Epidermal melanocyte (primary cell): ENCODE measurements at regions not wholly inside any gene's neighbourhood (a gene's known extent, or its start where the extent isn't known, plus 50 kb on each side); places are given as distances from the start of the nearest gene placed in this dataset.

Source experiments
- DNase-seq: peaks from one replicate; pipeline ENCODE4 v3.0.0; 2011; ENCODE audit warnings: low spot score; ENCODE audit not compliant: insufficient read length

DNA sequence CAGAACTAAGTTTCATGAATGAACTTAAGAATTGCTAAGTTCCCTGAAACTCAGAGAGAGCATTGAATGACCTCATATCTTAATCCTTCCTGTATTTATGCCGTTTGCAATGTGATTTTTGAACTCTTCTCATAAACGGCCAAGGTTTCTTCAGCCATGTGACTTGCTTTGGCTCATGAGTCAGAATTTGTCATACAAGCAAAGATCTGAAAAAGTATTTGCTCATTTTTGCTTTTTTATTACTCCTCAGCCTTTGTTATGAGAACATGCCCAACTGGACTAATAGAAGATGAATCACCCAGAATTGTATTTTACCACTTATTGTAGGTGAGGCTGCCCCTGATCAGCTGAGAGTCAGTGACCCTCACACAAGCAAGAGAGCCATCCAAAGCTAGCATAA lies 693.8 kb downstream of the BCL11B start:
- no peak for DNase-seq

DNA sequence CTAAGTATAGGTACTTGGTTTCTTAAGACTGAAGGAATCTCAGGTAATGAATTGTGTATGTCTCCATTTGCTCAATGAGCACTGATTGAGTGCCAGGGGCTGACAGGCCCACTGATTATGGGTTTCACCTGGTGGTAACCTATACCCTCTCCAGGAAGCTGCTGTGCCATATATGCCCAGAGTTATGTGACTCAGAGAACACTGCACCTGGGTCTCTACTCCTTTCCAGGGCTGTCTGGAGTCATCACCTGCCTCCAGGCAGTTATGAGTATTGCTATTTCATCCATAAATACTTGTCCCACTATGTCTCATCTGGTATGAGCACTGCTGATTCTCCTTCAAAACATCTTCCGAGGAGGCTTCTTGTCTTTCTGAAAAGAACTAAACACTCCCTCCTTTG lies 692.9 kb downstream of the BCL11B start:
- DNase-seq: no peak

DNA sequence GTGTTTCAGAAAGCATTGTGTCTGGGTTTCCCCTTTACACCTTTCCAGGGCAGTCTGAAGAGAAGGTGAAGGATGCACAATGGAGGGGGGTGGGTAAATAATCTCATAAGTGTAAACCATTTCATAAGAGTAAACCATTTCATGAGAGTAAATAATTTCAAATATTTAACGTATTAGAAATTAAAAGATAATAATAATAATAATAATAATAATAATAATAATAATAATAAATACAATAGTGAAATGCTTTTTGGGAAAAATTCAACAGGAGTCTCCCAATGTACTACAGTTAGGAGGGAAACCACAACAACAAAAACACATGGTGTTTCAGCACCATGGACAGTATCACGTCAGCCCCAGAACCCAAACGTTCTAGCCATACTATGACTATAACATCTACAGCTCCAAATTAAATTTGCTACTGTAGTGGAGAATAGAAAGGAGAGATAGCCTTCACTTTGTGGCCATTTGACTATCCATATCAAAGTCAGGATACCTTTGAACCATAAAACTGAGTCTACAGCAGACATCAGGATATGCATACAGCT lies 691.8 kb downstream of the BCL11B start:
- DNase-seq: no peak

DNA sequence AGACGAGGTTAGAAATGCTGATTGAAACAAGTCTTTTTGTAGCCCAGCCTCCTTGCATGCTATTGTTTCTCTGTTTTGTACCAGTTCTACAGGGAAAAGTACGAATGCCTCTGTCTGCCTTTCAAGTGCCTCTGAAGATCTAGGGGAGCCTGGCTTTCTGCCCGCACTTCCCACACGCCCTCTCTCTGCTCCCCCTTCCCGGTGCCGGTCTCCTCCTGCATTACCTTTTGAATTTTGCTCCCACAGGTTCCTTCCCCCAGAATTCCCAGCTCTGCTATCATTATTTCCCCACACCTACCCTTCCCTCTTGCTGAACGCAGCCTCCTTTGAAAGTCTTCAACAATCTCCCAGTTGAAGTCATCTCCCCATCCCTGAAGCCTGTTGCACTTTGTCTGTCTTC lies 689.7 kb downstream of the BCL11B start:
- no peak for DNase-seq

DNA sequence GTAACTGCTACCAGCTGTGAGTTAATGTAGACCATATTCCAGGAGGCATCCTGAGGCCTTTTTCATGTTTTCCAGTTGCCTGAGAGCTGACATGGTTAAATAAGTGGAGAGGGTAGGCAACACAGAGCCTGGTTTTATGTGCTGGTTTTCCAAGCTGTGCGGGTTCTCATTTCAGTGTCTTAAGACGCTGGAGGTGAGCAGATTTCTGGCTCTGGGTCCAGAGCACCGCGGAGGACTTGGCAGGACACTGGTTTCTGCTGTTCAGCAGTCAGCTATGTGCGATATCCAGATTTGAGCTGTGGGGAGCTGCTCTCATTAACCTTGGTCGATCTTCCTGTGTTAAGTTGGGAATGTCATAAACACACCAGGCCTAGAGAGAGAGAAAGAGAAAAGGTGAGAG lies 680.8 kb downstream of the BCL11B start:
- no peak for DNase-seq

DNA sequence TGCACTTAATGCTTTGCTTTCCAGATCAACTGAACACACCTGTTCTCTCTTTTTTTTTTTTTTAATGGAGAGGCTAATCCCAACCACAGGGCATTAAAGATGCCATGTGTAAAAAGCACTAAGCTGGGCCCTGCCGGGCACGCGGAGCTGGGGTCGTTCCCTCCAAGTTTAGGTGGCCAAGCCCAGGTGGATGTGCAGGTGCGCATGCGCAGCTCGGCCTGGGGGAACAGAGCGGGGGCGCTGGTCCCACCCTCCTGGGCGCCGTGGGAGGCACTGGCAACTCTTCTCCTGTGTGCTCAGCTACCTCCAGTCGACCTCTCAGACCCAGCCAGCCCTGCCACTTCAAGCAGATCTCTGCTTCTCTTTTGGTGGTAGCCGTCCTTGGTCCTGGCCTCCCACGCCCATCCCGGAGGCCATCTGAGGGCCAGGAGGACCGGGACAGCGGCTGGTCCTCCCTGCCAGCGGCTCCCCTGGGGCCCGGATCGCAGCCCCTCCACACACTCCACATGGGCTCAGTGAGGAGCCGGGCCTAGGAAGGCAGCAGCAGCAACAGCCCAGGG lies 679.3 kb downstream of the BCL11B start:
- DNase-seq: no peak

DNA sequence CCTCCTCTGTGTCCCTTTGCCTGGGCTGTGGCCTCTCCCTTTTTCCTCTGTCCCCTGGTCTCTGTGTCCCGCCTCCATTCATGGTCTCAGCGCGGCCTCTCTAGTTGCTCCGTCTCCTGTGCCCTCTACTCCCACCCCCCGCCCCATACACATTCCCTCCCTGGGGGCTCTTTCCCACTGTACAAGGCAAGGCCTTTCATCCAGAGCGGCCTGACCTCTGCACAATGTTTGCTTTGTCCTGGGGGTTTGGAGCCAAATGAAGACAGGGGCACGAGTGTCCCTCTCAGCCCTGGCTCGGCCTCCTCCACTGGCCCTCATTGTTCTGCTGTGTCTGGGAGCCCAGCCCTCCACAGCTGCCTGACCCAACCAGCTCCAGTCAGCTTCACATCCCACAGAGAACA lies 678.6 kb downstream of the BCL11B start:
- no peak for DNase-seq

DNA sequence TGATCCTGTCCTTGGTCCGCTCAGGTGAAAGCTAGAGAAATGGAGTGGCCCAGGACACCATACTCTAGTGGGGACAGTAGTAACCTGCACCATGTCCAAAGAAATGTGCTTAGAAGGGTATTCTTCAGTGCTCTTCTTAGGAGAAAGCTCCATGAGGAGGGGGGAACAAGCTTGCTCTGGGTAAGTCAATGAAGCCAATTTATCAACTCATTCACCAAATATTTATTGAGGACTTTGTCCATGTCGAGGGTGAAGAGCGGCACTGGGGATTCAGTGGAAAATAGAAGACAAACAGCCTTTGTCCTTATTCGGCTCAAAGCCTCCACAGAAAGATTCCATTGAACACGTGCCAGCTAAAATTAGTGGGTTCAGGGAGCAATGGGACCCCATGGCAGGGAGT lies 677.8 kb downstream of the BCL11B start:
- DNase-seq: no peak

DNA sequence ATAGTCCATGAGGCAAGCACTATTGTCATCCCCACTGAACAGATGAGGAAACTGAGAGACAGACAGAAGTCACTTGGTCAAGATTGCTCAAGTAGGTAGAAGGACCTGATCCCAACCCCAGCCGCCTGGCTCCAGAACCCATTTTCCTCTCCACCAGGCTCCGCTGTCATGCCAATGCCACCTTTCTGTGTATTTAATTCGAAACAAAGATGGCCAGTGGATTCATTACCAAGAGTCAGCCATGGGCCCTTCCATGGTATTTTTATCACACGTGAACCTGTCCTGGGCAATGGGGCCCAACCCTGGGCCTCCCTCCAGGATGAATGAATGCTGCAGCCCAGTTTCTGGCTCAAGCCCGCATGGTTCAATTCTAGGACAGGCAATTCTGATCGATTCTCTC lies 673.4 kb downstream of the BCL11B start:
- no peak for DNase-seq

DNA sequence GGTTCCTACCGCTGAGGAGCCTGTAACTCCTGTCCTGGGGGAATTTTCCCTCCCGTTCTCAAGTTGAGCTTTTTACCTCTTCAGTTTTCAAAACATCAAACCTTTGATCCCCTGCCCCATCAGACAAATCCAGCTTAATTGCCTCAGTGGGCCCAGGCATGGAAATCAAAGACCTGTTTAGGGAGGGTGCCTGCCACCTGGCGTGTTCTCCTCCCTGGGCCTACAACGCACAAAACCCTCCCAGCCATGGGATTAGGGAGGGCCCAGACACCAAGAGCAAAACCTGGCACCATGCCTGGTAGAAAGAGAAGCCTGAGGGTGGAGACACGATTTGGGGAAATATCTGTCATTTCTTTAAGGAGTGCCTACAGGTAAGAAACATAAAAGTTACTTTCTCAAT lies 672.9 kb downstream of the BCL11B start:
- no peak for DNase-seq

DNA sequence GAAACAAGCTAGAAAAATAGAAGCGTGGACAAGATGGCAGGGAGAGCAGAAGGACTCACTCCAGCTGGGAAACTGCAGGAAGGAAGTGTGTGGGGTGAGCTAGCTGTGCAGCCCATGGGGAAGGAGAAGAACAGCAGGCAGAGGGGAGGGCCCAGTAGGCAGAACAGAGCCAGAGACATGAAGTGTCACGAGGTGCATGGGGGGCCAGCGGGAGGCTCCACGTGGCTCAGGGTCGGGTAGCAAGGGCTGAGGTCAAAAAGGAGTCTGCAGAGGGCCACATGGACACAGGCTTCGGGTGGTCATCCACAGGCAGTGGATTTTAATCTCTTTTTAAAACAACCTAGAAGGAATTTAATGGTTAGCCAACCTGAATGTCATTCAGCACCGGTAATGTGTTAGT lies 669.0 kb downstream of the BCL11B start:
- no peak for DNase-seq

DNA sequence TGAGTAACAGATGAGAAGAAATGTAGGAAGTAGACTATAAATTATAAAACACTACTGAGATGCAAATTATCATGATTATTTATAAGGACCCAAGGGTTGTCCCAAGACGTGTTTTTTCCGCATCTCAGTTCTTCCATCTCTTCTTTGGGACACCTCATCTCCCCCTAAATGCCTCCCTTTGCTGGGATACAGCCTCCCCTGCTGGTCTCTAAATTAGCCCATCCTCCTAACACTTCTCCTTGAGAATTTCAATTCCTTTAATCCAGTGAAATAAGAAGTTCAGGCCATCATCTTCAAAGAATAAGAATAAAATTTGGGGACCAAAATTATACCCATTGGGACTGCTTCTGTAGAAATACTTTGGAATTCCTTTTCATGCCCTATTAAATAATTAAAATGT lies 667.0 kb downstream of the BCL11B start:
- DNase-seq: no peak

DNA sequence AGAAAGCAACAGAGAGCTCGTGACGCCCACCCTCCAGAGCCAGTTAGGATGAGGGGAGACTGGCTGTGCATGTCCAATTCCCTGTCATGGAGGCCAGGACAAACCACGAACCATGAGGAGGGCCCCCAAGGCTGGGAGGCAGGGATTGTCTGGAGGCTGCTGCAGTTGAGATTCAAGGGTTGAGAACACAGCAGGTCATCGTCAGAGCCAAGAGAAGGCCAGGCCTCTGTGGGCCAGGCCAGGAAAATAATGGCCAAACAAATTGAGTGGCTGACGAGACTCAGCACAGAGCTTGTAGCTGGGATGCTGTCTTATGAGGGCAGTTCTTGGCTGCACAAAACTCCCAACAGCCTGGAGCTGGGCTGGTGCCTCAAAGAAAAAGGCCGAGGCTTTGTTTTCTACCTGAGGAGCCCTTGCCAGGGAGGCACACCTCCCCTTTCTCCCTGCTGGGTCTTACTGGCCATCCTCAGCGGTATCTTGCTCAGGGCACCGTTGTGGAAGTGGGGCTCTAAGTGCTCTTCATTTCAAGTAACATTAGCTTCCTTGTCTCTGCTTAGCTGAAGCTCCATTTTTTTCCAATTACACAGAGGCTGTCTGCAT lies 665.9 kb downstream of the BCL11B start:
- no peak for DNase-seq

DNA sequence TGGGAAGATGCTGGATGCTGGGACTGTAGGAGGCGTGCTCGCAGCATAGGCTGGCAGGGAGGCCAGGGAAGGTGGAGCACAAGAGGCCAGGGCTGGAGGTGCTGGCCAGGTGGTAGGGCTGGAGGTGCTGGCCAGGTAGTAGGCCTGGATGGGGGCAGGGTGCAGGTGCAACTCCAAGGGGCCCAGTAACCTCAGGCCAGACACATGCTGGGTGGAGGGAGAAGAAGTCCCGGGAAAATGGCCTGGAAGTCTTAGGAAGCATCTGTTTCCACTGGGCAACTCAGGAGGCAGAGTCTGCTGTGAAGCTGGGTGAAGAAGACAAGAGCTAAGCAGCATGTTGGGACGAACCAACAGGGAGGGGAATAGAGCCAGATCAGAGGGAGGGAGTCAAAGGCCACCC lies 665.2 kb downstream of the BCL11B start:
- no peak for DNase-seq

DNA sequence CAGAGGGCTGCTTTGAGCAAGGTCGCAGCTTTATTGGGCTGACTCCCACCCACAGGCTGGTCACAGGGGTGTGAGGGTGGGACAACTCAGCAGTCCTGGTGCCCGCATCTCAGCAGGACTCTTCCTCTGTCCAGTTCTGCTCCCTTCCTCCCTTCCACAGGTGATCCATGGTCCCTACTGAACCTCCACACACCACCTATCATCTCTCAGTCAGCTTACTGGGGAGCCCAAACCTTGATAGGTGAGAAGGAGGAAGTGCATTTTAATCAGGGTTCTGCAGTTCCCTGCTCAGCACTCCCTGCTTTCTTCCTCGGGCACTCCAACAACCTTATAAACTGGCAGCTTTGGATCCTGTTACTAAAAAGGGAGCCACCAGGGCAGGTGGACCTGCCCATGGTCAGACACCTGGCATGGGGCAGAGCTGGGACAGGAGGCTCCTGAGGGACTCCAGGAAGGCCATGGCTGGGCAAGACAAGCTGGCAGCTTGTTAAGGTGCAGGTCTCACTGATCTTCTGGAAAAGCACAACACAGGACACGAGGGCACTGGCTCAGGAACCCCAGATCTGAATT lies 664.6 kb downstream of the BCL11B start:
- DNase-seq: no peak

DNA sequence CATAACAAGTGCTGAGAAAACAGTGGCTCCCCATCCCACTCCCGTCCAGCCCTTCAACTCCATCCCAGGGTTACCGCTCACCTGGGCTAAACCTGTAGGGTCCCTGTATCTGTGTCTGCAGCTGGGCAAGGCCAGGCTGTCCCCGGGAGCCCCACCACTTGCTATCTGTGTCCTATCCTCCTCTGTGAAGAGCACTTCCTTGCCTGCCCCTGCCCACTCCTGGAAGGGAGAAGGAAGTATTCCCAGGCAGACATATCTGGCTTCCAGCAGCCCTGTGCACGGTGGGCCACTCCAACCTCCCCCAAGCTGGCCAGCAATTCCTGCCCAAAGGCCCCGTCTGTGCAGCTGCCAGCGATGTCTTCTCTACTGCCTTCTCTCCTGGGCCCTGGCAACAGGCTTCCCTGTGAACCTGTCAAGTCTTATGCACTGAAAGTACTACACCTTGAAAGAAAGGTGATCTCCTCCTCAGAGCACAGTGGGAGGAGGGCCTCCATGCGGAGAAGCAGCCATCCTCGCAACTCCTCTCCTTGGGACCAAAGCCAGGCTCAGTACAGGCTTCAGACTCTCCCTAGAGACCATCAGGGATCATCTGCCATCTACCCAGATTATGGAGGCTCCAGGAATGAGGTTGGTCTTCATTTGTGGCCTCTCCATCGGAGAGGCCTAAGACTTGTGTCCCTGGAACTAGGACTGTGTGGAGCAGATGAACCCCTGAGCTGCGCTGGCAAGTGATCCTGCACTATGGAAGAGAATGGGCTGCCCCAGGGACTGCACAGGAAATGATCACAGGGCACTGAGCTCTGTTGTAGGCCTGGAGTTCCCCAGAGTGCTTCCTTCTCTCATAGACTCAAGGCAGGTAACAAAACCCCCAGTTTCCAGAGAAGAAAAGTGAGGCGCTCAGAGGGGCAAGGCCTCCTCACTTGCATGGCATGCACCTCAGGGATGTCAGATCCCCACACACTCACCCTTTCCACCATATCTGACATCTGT lies 663.6 kb downstream of the BCL11B start:
- no peak for DNase-seq

DNA sequence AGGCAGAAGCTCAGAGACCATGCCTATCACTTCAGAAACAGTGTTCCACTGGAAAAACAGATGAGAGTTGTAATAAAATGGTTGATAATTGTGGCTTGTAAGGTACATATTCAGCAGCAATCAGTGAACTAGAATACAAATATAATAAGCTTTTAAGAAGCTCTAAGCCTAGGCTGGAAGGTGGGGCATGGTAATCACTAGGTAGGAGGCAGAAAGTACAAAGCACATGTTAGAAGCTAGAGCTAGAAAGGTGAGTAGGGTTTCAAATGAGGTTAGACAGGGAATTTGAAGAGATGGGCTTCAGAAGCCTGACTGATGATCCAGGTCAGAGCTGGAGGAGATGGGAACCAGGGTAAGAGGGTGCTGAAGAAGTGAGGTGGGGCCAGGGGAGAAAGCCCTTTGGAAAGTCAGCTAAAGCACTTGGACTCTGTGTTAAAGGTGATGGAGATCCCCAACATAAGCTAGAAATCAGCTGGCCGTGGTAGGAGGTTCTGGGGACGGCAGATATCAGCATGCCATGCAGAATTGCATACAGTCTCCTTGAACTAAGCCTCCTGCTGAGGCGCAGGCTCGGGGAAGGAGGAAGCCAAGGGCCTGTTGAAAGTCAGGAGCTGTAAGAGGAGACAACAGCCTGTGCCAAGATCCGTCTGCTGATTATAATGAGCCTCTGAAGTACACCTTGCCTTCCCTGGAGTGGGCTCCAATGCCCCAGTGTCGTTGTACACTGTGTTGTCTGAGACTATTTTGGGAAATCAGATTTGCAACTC lies 659.4 kb downstream of the BCL11B start:
- no peak for DNase-seq

DNA sequence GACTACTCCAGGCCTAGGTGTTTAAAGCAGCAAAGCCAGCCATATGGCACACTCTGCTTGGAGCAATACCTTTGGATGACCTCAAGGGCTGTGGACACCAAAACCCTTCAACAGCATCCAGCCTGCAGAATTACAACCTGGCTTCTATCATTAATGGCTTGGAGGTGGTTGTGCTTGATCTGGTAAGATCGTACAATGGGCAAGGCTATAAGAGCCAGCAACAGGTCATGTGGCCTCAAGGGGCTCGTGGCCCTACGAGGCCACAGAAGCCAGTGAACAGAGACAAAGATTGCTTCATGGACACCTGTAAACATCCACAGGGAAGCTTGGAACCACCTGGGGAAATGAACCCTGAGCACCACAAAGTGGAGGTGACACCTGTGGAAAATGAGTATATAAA lies 657.3 kb downstream of the BCL11B start:
- no peak for DNase-seq

DNA sequence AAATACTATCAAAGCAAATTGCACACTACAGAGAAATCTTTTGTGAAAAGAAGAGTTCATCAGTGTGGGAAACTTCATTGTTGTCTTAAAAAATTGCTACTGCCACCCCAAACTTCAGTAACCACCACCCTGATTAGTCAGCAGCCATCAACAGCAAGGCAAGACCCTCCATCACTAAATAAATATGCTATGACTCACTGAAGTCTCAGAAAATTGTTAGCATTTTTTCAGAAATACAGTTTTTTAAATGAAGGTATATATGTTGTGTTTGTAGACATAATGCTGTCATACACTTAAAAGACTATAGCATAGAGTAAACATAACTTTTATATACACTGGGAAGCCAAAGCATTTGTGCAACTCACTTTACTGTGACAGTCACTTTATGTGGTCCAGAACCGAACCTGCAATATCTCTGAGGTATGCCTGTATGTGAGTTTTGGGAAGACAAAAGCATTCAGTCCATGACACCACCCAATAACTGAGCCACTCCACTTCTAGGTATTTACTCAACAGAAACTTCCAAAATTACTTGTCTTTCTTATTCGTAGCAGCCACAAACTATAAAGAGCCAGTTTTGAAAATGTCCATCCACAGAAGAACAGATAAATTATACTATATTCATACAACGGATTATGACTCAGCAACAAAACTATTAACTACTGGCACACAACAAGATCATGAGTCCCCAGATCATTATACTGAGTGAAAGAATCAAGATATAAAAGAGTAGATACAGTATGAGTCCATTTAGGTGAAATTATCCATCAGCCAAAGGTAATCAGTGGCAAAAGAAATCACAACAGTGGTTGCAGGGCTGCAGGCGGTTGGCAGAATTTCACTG lies 649.6 kb downstream of the BCL11B start:
- no peak for DNase-seq

DNA sequence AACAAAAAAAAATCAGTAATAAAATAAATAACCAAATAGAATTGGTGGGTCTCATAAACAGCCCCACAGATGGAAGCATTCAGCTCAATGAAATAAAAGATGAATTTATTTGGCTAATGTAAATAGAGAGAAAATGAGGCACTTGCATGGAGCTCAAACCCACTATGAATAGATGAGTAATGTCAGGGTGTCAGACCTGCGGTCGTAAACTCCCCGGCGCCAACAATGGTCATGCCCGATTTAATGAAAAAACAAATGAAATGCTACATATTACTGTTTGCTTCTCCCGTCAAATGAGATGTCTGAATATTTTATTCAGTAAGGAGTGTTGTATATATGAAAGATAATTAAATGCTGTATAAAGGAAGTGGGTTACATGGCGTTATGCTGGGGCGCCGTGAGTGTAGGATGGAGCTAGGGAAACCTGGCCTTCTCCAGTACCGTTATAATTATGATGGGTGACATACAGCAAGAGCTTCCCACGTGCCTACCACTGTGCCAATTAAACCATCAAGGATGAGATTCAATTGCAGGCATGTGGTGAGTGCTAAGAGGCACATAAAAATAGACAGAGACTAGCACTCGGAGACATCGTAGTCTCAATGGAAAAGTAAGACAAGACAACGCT lies 648.1 kb downstream of the BCL11B start:
- DNase-seq: no peak
